GM18505 (cell line): ENCODE measurements at regions not wholly inside any gene's neighbourhood (a gene's known extent, or its start where the extent isn't known, plus 50 kb on each side); places are given as distances from the start of the nearest gene placed in this dataset.

Source experiments
- ATAC-seq: cut with Tn5 transposase; IDR thresholded peaks from one replicate; pipeline ENCODE4 v1.9.1; 2021; ENCODE audit not compliant: unreplicated experiment
- POLR2A ChIP-seq: IDR thresholded peaks from 4 replicates; pipeline ENCODE4 v1.6.1; 2011; ENCODE audit warnings: borderline replicate concordance; ENCODE audit not compliant: insufficient read depth, insufficient read length; ENCODE audit errors: extremely low read depth

DNA sequence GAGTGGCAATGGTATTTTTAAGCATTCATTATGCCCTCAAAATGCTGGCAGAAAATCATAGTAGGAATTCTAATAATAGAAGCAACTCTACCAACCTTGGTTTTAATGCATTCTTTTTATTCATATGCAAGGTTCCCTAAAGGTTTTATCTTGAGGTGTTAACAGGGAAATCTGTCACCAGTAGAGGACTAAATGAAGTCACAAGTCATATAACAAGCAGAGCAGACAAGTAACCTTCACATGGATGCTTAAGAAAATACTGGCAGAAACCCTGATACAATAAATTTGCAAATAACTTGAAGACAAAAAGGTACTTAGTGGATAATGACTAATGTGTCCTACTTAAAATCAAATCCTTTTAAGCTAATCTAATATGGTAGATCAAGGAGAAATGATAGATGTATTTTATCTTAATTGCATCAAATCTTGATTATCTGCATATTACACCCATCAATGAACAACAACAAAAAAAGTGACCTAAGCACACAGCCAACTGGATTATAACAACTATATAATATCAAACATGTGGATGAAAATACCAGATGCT is 73.3 kb downstream of the RFC3 start:
- ATAC-seq, result no peak
- no peak for TF ChIP-seq POLR2A

DNA sequence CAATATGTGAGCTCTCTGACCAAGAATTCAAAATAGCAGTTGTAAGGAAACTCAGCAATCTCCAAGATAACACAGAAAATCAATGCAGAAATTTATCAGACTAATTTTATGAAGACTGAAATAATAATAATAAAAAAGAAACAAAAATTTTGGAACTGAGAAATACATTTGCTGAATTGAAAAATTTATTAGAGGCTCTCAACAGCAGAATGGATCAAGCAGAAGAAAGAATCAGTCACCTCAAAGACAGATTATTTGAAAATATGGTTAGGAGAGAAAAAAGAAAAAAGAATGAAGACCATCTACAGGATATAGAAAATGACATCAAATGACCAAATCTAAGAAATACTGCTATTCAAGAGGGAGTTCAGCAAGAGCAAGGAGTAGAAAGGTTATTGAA is 75.6 kb downstream of the RFC3 start:
- no peak for TF ChIP-seq POLR2A
- ATAC-seq, result no peak

DNA sequence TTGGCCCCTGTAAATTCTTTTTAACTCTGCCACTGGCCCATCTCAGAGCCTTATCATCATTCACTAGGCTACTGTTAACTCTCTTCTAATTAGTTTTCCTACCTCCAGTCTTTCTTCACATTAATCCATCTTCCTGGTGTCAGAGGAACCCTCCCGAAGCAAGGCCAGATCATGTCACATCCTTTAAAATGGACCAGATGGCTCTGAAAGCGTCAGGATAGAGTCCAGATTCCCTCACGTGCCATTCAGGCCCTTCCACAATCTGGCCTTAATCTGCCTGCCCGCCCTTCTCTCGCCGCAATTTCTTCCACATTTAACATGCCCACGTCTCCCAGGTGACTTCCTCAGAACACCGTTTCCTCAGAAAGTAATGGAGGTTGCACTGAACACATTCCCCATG is 86.5 kb downstream of the RFC3 start:
- TF ChIP-seq POLR2A, result no peak
- ATAC-seq, result no peak

DNA sequence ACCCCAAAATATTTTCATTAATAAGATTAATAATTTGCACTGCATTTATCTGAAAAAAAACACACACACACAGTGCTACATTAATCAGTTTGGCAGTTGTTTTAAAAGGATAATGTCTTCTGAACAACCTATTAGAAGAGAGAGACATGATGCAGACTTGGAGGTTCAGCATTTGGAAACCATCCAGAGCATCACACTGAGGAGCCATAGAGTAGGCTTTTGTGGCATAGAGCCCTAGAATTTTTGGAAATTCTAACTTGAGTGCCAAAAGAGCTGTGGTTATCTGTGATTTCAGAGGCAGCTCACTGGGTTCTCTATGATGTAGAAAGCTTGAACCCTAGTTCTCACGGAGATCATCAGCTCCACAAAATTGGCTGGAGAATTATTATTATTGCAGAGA is 90.2 kb downstream of the RFC3 start:
- no peak for ATAC-seq
- TF ChIP-seq POLR2A, result no peak

DNA sequence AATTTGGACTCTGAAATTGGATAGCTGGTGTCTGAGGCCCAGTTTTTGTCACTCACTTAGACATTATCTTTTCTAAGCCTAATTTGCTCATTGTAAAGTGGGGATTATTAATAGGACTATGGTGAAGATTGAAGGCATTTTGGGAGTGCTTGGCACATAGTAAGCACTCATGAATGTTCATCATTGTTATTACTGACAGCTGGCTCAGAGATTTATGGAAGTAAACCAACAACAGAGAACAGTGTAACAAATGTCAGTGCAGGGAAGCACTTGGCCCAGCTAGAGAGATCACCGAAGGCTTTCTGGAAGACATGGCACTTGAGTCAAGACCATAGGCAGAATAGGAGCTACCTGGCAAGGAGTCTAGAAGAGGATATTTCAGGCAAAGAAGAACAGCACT is 92.3 kb downstream of the RFC3 start:
- no peak for TF ChIP-seq POLR2A
- ATAC-seq, result no peak

DNA sequence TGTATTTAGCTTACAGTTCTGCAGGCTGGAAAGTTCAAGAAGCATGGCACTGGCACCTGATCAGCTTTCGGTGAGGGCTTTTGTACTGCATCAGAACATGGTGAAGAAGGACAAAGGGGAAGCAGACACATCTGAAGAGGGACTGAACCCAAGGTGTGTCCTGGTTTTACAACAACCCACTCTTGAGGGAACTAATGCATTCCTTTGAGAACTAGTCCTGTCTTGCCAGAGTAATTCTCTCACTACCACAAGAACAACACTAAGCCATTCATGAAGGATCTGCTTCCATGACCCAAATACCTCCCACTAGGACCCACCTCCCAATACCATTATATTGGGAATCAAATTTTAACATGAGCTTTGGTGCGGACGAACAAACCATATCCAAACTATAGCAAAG is 93.6 kb downstream of the RFC3 start:
- no peak for TF ChIP-seq POLR2A
- ATAC-seq, result no peak

DNA sequence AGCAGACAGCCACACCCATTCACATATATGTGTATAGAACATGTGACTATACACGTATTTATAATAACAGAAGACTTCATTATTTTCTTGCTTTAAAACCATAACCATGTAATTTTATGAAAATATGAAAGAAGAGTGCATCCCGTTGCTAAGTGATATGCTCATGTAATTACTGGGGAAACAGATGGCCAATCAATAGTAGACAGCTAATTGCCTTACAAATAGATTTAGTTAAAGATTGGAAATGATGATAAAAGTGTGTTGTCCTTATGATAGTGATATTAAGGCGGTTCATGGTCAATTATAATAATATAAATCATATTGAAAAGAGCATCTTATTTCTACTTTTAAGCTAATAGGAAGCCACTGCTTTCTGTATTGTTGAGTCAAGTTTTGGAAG is 95.9 kb downstream of the RFC3 start:
- TF ChIP-seq POLR2A, result no peak
- no peak for ATAC-seq

DNA sequence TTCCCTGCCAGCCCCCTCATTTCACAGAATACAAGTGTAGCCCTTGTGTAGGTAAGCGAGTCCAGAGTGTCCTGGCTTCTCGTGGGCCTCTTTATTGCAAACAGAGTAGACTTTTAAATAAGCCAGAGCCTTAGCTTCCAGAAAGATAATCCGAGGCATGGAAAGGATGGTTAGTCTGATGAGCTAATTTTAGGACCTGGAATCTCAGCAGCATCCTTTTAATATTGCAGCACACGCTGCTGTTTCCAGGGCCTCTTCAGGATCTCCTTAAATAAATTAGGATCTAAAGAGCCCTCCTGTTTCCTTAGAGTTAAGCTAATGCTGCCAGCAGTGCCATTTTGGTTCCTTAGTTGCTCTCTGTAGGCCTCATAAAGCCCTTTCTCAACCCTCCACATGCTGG is 99.2 kb downstream of the RFC3 start:
- ATAC-seq, result no peak
- no peak for TF ChIP-seq POLR2A

DNA sequence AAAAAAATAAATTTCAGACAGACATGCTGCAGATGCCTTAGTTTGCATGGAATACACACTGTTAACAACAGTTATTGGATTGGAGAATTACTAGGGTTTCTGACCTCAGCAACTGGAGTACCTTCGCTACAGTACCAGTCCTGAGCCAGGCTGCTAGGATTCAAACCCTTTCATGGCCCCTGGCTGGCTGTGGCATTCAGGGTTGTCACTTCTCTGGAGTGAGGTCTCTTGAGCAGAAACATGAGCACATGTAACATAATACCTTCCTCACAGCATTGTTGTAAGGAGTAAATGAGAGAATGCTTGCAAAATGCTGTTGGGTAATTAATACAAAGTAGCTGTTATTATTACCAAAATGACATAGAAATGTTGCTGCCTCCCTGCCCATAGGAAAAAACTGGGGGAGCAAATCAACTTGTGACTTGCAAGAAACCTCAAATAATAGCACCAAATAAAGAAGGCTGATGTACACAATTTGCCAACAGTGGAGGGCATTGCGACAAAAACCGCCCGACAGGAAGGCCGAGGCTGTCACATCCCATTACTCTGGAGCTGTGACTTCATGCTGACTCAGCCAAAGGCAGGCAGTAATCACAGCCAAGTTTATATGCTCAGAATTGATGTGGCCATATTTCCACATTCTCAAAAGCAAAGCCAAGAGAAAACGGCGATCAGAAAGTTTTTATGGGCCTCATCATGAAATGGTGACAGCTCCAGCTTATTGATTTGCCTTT is 100.4 kb downstream of the RFC3 start:
- TF ChIP-seq POLR2A, result no peak
- no peak for ATAC-seq

DNA sequence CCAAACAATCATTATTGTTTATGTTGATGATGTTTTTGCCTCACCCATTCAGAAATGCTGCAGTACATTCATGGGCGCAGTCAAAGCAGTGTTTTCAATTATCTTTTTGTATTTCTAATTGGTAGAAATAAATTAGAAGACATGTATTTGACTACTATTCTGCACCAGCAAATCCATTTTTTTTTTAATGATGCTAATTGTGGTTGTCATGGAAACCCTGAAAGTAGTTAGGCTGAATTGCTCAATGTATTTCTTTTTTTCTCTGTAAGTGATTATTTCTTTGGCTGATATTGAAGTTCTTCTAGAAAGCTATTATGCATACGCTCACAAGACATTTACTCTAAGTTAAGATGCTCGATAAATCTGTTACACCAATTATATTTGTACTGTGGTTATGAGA is 101.2 kb downstream of the RFC3 start:
- TF ChIP-seq POLR2A, result no peak
- ATAC-seq, result no peak

DNA sequence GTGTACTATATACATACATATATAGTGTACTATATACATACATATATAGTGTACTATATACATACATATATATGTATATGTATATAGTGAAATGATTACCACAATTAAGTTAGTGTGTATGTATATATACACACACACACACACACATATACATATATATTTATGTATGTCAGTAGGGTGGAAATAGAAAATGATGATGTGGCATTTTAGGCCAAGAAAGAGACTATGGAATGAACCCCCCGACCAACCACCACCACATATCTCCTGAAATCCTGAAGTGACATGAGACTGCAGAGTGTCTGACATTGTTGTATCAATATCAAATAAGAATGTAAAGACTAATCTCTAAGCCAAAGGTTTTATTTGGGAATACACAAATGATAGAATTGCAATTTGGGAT is 107.6 kb downstream of the RFC3 start:
- TF ChIP-seq POLR2A, result no peak
- ATAC-seq, result no peak

DNA sequence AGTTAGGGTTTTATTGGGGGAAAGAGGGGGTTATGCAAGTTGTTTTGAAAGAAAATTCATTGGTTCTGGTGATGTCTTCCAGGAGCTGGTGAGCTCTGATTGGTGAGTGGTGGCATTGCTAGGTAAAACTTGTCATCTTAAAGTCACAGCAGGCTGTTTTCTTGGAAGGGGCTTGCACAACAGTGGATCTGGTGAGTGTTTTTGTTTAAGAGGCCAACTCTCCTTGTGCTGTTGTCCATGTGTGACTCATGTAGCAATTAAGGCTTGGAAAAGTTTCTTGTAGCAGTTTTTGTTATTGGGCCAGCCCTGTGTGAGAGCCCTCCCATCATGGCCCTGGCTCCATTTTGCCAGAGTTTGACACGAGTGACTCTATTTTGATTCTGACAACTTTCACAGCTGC is 109.4 kb downstream of the RFC3 start:
- no peak for TF ChIP-seq POLR2A
- ATAC-seq, result no peak

DNA sequence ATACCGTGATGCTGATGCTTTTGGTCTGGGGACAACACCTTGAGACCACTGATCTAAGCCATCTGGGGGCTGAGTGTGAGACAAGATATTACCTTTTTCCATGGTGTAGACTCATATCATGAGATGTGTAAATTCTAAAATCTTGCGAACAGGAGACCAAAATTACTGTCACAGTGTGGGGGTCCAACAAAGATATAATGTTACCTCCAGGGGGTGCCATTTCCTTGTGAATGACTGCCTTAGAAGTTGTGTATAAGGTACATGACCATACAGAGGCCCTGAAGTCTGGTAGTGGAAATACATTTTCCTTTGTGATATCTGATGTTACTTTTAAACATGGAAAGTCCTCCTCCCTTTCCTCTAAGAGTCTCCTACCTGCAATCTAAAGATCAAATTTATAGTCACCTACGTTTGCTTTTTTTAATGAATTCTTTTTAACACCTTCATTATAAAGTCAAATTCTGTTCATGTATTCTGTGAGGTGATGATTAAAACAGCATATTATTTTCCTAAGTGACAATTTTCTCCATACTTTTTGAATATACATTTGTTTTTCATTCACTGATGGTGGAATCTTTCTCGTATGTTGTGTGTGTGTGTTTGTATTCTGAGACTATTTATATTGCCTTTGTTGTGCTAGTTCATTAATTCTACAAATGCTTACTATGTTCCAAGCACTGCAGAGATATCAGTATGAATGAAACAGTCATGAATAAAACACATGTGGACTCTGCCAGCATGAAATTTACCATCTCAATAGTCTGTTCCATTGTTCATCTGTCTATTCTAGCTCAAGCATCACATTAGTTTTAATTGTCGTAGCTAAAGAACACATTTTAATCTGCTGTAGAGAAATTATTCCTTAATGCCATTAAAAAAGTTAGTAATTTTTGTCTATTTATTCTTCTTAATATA is 113.7 kb downstream of the RFC3 start:
- ATAC-seq, result peak; percentile 71
- no peak for TF ChIP-seq POLR2A
